Trophoblast cell (in vitro differentiated cells and primary cell): ENCODE measurements at regions not wholly inside any gene's neighbourhood (a gene's known extent, or its start where the extent isn't known, plus 50 kb on each side); places are given as distances from the start of the nearest gene placed in this dataset.

Source experiments
- DNase-seq, 2 donors: peaks; one replicate each; pipeline ENCODE4 v3.0.0-alpha.2; 2016
- H2AFZ ChIP-seq: 2 replicates; pipeline ENCODE4 v1.6.1; 2013; ENCODE audit warnings: low read length, moderate library complexity, mild to moderate bottlenecking; ENCODE audit not compliant: insufficient read depth, poor library complexity
- H2AK5ac ChIP-seq: 2 replicates; pipeline ENCODE4 v1.6.1; 2013; ENCODE audit warnings: mild to moderate bottlenecking, low read length
- H2BK120ac ChIP-seq: 2 replicates; pipeline ENCODE4 v1.6.1; 2013; ENCODE audit warnings: low read length, mild to moderate bottlenecking, moderate library complexity; ENCODE audit not compliant: insufficient read depth, poor library complexity
- H2BK12ac ChIP-seq: 2 replicates; pipeline ENCODE4 v1.6.1; 2013; ENCODE audit warnings: mild to moderate bottlenecking, low read length, moderate library complexity
- H2BK5ac ChIP-seq: 2 replicates; pipeline ENCODE4 v1.6.1; 2013; ENCODE audit warnings: low read length, low read depth, moderate library complexity, mild to moderate bottlenecking; ENCODE audit not compliant: poor library complexity
- H3K14ac ChIP-seq: 2 replicates; pipeline ENCODE4 v1.6.1; 2013; ENCODE audit warnings: mild to moderate bottlenecking, low read length
- H3K18ac ChIP-seq: 2 replicates; pipeline ENCODE4 v1.6.1; 2013; ENCODE audit warnings: mild to moderate bottlenecking, low read length
- H3K23ac ChIP-seq: 2 replicates; pipeline ENCODE4 v1.6.1; 2013; ENCODE audit warnings: low read length
- H3K27ac ChIP-seq: 2 replicates; pipeline ENCODE4 v1.5.1; 2013; ENCODE audit warnings: low read depth, mild to moderate bottlenecking, inconsistent platforms, low read length, moderate library complexity
- H3K27me3 ChIP-seq: 2 replicates; pipeline ENCODE4 v1.6.1; 2013; ENCODE audit warnings: inconsistent platforms, mild to moderate bottlenecking, low read length, moderate library complexity; ENCODE audit not compliant: insufficient read depth
- H3K36me3 ChIP-seq, 2 experiments: 1 replicate in 1 of 2; 2 replicates in 1 of 2; pipeline ENCODE4 v1.6.1; 2013; ENCODE audit warnings: low read length in 2 of 2, mild to moderate bottlenecking in 2 of 2, moderate library complexity in 1 of 2; ENCODE audit not compliant: insufficient read depth in 2 of 2, control insufficient read depth in 1 of 2
- H3K4ac ChIP-seq: 2 replicates; pipeline ENCODE4 v1.6.1; 2013; ENCODE audit warnings: low read depth, mild to moderate bottlenecking, low read length, moderate library complexity
- H3K4me1 ChIP-seq, 2 experiments: 1 replicate in 1 of 2; 2 replicates in 1 of 2; pipeline ENCODE4 v1.6.1; 2013; ENCODE audit warnings: low read length in 2 of 2, mild to moderate bottlenecking in 2 of 2, moderate library complexity in 1 of 2; ENCODE audit not compliant: insufficient read depth in 2 of 2, control insufficient read depth in 1 of 2
- H3K4me2 ChIP-seq: 2 replicates; pipeline ENCODE4 v1.6.1; 2013; ENCODE audit warnings: inconsistent platforms, mild to moderate bottlenecking, low read length, moderate library complexity
- H3K4me3 ChIP-seq: 2 replicates; pipeline ENCODE4 v1.5.1; 2013; ENCODE audit warnings: mild to moderate bottlenecking, low read depth, low read length, inconsistent platforms
- H3K79me1 ChIP-seq: one replicate; pipeline ENCODE4 v1.6.1; 2013; ENCODE audit warnings: low read length
- H3K79me2 ChIP-seq: 2 replicates; pipeline ENCODE4 v1.6.1; 2013; ENCODE audit warnings: low read length, mild to moderate bottlenecking; ENCODE audit not compliant: control insufficient read depth, insufficient read depth, poor library complexity
- H3K9ac ChIP-seq: 2 replicates; pipeline ENCODE4 v1.6.1; 2013; ENCODE audit warnings: mild to moderate bottlenecking, low read length
- H3K9me3 ChIP-seq: 2 replicates; pipeline ENCODE4 v1.6.1; 2013; ENCODE audit warnings: low read depth, mild to moderate bottlenecking, control low read depth, inconsistent platforms, low read length; ENCODE audit not compliant: insufficient read depth
- H4K12ac ChIP-seq: 2 replicates; pipeline ENCODE4 v1.6.1; 2013; ENCODE audit warnings: low read depth, mild to moderate bottlenecking, low read length, moderate library complexity
- H4K8ac ChIP-seq: 2 replicates; pipeline ENCODE4 v1.6.1; 2013; ENCODE audit warnings: low read depth, mild to moderate bottlenecking, low read length, moderate library complexity
- H4K91ac ChIP-seq: one replicate; pipeline ENCODE4 v1.6.1; 2013; ENCODE audit warnings: low read depth, mild to moderate bottlenecking, low read length, moderate library complexity
- WGBS: extraction: QIAGEN DNeasy Blood & Tissue Kit; methylation state at CpG from one replicate; pipeline ENCODE4 v1.1.7; 2013; ENCODE audit warnings: missing lambda C conversion rate; ENCODE audit not compliant: insufficient read length, insufficient coverage; ENCODE audit errors: extremely low coverage; 5-methylcytosine and 5-hydroxymethylcytosine counted together

DNA sequence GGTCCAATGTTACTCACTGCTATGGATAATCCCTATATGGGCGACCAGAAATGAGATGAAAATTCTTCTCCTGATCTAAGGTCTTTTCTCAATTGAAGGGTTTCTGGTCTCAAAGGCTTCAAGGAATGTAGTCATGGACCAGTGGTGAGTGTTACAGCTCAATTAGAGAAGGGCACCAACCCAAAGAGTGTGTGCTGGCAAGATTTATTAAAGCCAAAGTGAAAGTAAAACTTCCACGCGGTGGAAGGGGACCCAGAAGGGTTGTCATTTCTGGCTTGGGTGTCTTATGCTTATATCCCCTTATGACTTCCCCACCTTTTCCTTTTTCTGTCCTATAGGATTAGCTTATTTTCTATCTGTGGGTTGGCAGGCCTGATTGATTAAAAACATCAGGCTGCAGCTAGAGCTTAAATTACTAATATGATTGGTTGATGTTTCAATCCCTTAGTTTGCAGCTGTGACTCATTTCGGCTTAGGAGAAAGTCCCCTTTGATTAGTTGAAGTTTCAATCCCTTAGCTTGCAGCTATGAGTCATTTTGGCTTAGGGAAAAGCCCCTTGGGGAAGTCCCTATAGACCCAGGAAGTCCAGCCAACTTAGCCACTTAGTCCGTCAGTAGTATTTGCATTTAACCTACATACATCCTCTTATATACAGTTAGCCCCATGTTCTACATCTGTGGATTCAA is 179.5 kb upstream of the NLGN4Y start:
- H2AK5ac ChIP-seq = no peak overlapping the region
- no peak overlapping the region for H3K27ac ChIP-seq
- no peaks in the 10 kb centered on the region for H3K79me2 ChIP-seq
- H2BK12ac ChIP-seq = no peak overlapping the region
- H3K18ac ChIP-seq = no peak overlapping the region
- H4K8ac ChIP-seq = no peak overlapping the region
- H3K4ac ChIP-seq = no peak overlapping the region
- no CpG with 5 or more reads among the region's 5 CpGs for WGBS
- no peaks in the 10 kb centered on the region for H3K36me3 ChIP-seq
- no peak overlapping the region for H3K4me2 ChIP-seq
- H2BK5ac ChIP-seq = no peak overlapping the region
- DNase-seq = no peak
- peaks cover 0 to 2% of the 10 kb centered on the region in 2 experiments for H3K4me1 ChIP-seq
- no peak overlapping the region for H3K23ac ChIP-seq
- no peak overlapping the region for H3K9ac ChIP-seq
- no peak overlapping the region for H2AFZ ChIP-seq
- no peaks in the 10 kb centered on the region for H3K9me3 ChIP-seq
- H4K91ac ChIP-seq = no peak overlapping the region
- no peak overlapping the region for H4K12ac ChIP-seq
- H3K14ac ChIP-seq = no peak overlapping the region
- no peaks in the 10 kb centered on the region for H3K79me1 ChIP-seq
- H3K4me3 ChIP-seq = no peak overlapping the region
- H2BK120ac ChIP-seq = no peak overlapping the region
- H3K27me3 ChIP-seq = no peaks in the 10 kb centered on the region

DNA sequence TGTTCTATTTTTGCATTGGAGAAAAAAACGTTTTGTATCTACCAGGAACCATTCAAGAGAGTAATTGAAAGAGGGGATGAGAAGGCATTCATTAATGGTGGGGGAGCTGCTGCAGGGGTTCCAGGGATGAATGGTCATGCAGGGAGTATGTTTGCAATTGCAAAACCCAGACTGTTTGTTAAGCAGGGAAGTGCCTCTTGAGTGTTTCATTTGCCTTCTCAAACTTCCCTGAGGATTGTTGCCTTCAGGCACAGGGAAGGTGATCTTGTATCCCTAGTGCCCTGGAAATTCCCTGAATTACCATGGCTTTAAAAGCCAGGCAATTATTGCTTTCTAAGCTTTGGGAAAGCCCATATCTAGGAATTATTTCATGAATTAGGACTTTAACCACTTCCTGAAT is 172.7 kb upstream of the NLGN4Y start:
- no peak overlapping the region for H4K91ac ChIP-seq
- no CpG with 5 or more reads among the region's 1 CpG for WGBS
- H3K4me1 ChIP-seq = peaks cover 0 to 8% of the 10 kb centered on the region in 2 experiments

DNA sequence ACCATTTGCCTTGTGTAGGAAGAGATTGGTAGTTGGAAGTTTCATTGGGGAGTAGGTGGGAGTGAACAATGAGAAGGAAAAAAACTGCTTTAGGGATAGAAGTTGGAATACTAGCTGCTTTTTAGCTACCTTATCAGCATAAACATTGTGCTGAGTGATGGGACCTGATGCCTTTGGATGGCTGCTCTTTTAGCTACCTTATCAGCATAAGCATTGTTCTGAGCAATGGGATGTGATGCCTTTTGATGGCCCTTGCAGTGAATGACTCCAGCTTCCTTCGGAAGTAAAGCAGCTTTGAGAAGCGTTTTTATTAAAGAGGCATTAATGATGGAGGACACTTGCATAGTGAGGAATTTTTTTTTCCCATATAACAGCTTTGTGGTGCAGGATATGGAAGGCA is 168.2 kb upstream of the NLGN4Y start:
- Histone ChIP-seq H4K8ac (no peak overlapping the region), H3K36me3 (no peaks in the 10 kb centered on the region), H3K4ac (no peak overlapping the region), H3K79me2 (no peaks in the 10 kb centered on the region), H3K4me3 (no peak overlapping the region), H4K12ac (no peak overlapping the region), H3K23ac (no peak overlapping the region), H3K27me3 (no peaks in the 10 kb centered on the region), H3K27ac (no peak overlapping the region), H2BK5ac (no peak overlapping the region), H3K14ac (no peak overlapping the region), H2BK120ac (no peak overlapping the region), H3K4me2 (no peak overlapping the region), H2BK12ac (no peak overlapping the region), H3K79me1 (no peaks in the 10 kb centered on the region), H2AK5ac (no peak overlapping the region), H2AFZ (no peak overlapping the region), H3K9me3 (no peaks in the 10 kb centered on the region), H3K18ac (no peak overlapping the region), H3K9ac (no peak overlapping the region), H4K91ac (no peak overlapping the region), H3K4me1 (peaks cover 0 to 10% of the 10 kb centered on the region in 2 experiments)
- DNase-seq = no peak
- WGBS = no CpG with 5 or more reads among the region's 2 CpGs

More for the DNA sequence above, 172.7 kb upstream of the NLGN4Y start:
- no peak for DNase-seq
- H3K18ac ChIP-seq = no peak overlapping the region
- no peaks in the 10 kb centered on the region for H3K79me2 ChIP-seq
- no peak overlapping the region for H3K23ac ChIP-seq
- no peak overlapping the region for H3K4me2 ChIP-seq
- no peak overlapping the region for H2BK12ac ChIP-seq
- peak overlapping the region; percentile 69 for H3K27ac ChIP-seq
- H2BK5ac ChIP-seq = no peak overlapping the region
- H3K4ac ChIP-seq = no peak overlapping the region
- no peaks in the 10 kb centered on the region for H3K79me1 ChIP-seq
- H3K27me3 ChIP-seq = no peaks in the 10 kb centered on the region
- no peak overlapping the region for H2BK120ac ChIP-seq
- no peak overlapping the region for H4K8ac ChIP-seq
- H3K9me3 ChIP-seq = no peaks in the 10 kb centered on the region
- H3K4me3 ChIP-seq = no peak overlapping the region
- no peak overlapping the region for H2AFZ ChIP-seq
- no peaks in the 10 kb centered on the region for H3K36me3 ChIP-seq
- H3K14ac ChIP-seq = no peak overlapping the region
- no peak overlapping the region for H4K12ac ChIP-seq
- H2AK5ac ChIP-seq = no peak overlapping the region
- H3K9ac ChIP-seq = no peak overlapping the region

DNA sequence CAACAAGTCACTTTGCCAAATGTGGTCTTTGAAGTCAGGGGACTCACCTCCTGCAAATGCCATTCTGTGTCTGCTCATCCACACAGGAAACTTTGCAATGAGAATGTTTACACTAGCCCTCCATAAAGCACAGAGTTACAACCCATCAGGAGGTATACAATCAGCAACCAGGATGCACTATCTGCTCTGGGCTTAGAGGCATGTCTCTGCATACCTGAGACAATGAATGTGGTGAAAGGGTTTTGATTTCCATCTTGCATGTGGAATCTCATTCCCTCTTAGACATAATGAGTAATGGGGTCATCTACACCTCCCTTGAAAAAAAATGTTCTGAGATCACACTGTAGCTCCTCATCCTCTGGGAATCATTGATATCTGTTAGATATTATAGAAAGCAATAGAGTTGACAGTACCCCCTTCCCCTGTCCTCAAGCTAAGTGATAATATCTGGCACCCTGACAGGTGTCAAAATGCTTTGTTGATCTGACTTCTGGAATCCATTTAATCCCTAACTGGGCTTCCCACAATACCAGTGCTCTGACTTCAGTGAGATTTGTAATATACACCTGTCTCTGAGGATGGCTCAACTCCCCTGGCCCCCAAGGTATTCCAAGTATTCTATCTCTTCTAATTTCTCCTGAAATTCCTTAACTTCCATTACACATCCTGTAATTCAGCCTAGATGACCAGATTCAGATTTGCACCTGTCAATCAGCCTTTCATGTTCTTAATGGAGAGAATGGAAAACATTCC is 163.4 kb upstream of the NLGN4Y start:
- H3K23ac ChIP-seq = no peak overlapping the region
- H4K8ac ChIP-seq = no peak overlapping the region
- peaks cover 2 to 8% of the 10 kb centered on the region in 2 experiments for H3K4me1 ChIP-seq
- no peak overlapping the region for H2BK120ac ChIP-seq
- no peak overlapping the region for H3K4me3 ChIP-seq
- H4K91ac ChIP-seq = no peak overlapping the region
- no peaks in the 10 kb centered on the region for H3K9me3 ChIP-seq
- H3K4me2 ChIP-seq = no peak overlapping the region
- peak overlapping the region; percentile 72 for H3K27ac ChIP-seq
- no peaks in the 10 kb centered on the region for H3K27me3 ChIP-seq
- peak in 1 of 2 donors; percentile 19 for DNase-seq
- no peak overlapping the region for H3K14ac ChIP-seq
- H2AFZ ChIP-seq = no peak overlapping the region
- H3K18ac ChIP-seq = no peak overlapping the region
- no peak overlapping the region for H3K9ac ChIP-seq
- no peak overlapping the region for H2AK5ac ChIP-seq
- H4K12ac ChIP-seq = no peak overlapping the region
- no peak overlapping the region for H2BK12ac ChIP-seq
- no peak overlapping the region for H3K4ac ChIP-seq
- no peaks in the 10 kb centered on the region for H3K79me1 ChIP-seq
- no peaks in the 10 kb centered on the region for H3K36me3 ChIP-seq
- no peaks in the 10 kb centered on the region for H3K79me2 ChIP-seq
- no peak overlapping the region for H2BK5ac ChIP-seq
